H1 (cell line): ENCODE measurements at regions not wholly inside any gene's neighbourhood (a gene's known extent, or its start where the extent isn't known, plus 50 kb on each side); places are given as distances from the start of the nearest gene placed in this dataset.

ENCODE experiments used
- CTCF ChIA-PET: fragments of 300-600 bp; sonication (Branson Sonifier 250); formaldehyde crosslinking; loops from one replicate; lab custom pipeline; 2021; ENCODE audit not compliant: partially characterized antibody; lab: Charles Lee
- POLR2A ChIA-PET: fragments of 300-600 bp; sonication (Branson Sonifier 250); formaldehyde crosslinking; loops from one replicate; lab custom pipeline; 2021; ENCODE audit warnings: inconsistent platforms; ENCODE audit not compliant: partially characterized antibody; lab: Charles Lee
- DNase-seq, 2 experiments: peaks; one replicate each; pipeline versions ENCODE4 v3.0.0 to v3.0.0-alpha.2; 2010 to 2022; ENCODE audit warnings: low spot score in 2 of 2, low read depth in 1 of 2, mixed read lengths in 1 of 2
- FAIRE-seq: peaks from 2 replicates; lab custom pipeline; 2011; peaks lifted over from hg19 to GRCh38; lab: Jason Lieb, UNC
- H2AFZ ChIP-seq: 2 replicates; pipeline ENCODE4 v1.8.1; 2012; ENCODE audit warnings: low read length, inconsistent platforms
- H2AK5ac ChIP-seq: 2 replicates; pipeline ENCODE4 v1.6.1; 2013; ENCODE audit warnings: low read depth, low read length
- H2BK120ac ChIP-seq: replicated peaks from 2 replicates; pipeline ENCODE3; 2013; ENCODE audit warnings: low read depth, low read length, inconsistent platforms
- H2BK12ac ChIP-seq: 2 replicates; pipeline ENCODE4 v1.6.1; 2013; ENCODE audit warnings: low read depth, low read length
- H2BK15ac ChIP-seq: 2 replicates; pipeline ENCODE4 v1.6.1; 2013; ENCODE audit warnings: low read length
- H2BK20ac ChIP-seq: 2 replicates; pipeline ENCODE4 v1.6.1; 2013; ENCODE audit warnings: low read length
- H2BK5ac ChIP-seq: 2 replicates; pipeline ENCODE4 v1.6.1; 2013; ENCODE audit warnings: low read depth, low read length
- H3K14ac ChIP-seq: 2 replicates; pipeline ENCODE4 v1.6.1; 2013; ENCODE audit warnings: inconsistent platforms; ENCODE audit not compliant: insufficient read length
- H3K18ac ChIP-seq: 2 replicates; pipeline ENCODE4 v1.6.1; 2013; ENCODE audit warnings: low read length; ENCODE audit errors: extremely low read depth
- H3K23ac ChIP-seq: 2 replicates; pipeline ENCODE4 v1.6.1; 2013; ENCODE audit warnings: inconsistent platforms; ENCODE audit not compliant: insufficient read length
- H3K23me2 ChIP-seq: 2 replicates; pipeline ENCODE4 v1.6.1; 2013; ENCODE audit warnings: low read depth, low read length
- H3K27ac ChIP-seq: 2 replicates; pipeline ENCODE4 v1.6.1; 2011; ENCODE audit warnings: low read depth, low read length, inconsistent platforms
- H3K27me3 ChIP-seq, 4 experiments: replicated peaks in 1 of 4; 1 replicate in 1 of 4; 2 replicates in 3 of 4; pipeline versions ENCODE4 v1.6.1 to v1.8.1; 2011 to 2013; ENCODE audit warnings: low read length in 3 of 4, mild to moderate bottlenecking in 3 of 4, inconsistent platforms in 2 of 4, mixed read lengths in 2 of 4, moderate library complexity in 1 of 4; ENCODE audit not compliant: control insufficient read depth in 3 of 4, insufficient read depth in 3 of 4; ENCODE audit errors: extremely low read depth in 1 of 4
- H3K36me3 ChIP-seq, 4 experiments: 2 replicates each; pipeline versions ENCODE4 v1.6.1 to v1.8.1; 2011 to 2013; ENCODE audit warnings: mild to moderate bottlenecking in 4 of 4, low read length in 3 of 4, moderate library complexity in 2 of 4, control low read depth in 1 of 4, inconsistent platforms in 1 of 4; ENCODE audit not compliant: insufficient read depth in 4 of 4, control insufficient read depth in 2 of 4
- H3K4ac ChIP-seq: replicated peaks from 2 replicates; pipeline ENCODE3; 2013; ENCODE audit warnings: low read length, low read depth, mixed read lengths, inconsistent platforms; ENCODE audit not compliant: insufficient read length
- H3K4me1 ChIP-seq, 4 experiments: replicated peaks in 1 of 4; 1 replicate in 1 of 4; 2 replicates in 3 of 4; pipeline versions ENCODE4 v1.6.1 to v1.8.1; 2011 to 2013; ENCODE audit warnings: low read length in 3 of 4, inconsistent platforms in 2 of 4, mixed read lengths in 1 of 4; ENCODE audit not compliant: insufficient read depth in 4 of 4, control insufficient read depth in 3 of 4
- H3K4me2 ChIP-seq, 2 experiments: 2 replicates each; pipeline versions ENCODE4 v1.6.1 to v1.8.1; 2011 to 2013; ENCODE audit warnings: low read depth in 2 of 2, low read length in 2 of 2, control low read depth in 1 of 2, inconsistent platforms in 1 of 2, mild to moderate bottlenecking in 1 of 2; ENCODE audit not compliant: insufficient read depth in 1 of 2
- H3K4me3 ChIP-seq, 4 experiments: fragments of 200-600, 300-600 bp in 1 of 4; sonication (generic), shearing (Covaris generic), sonication (Bioruptor Twin) in 1 of 4; 2 replicates each; pipeline versions ENCODE4 v1.5.1 to v1.8.1; 2011 to 2016; ENCODE audit warnings: low read length in 4 of 4, low read depth in 3 of 4, control low read depth in 2 of 4, inconsistent platforms in 2 of 4, mild to moderate bottlenecking in 2 of 4, mixed read lengths in 1 of 4, moderate library complexity in 1 of 4; ENCODE audit not compliant: insufficient read depth in 2 of 4; ENCODE audit errors: extremely low read depth in 1 of 4
- H3K56ac ChIP-seq: replicated peaks from 2 replicates; pipeline ENCODE3; 2013; ENCODE audit warnings: low read depth, mild to moderate bottlenecking, mixed read lengths, low read length, inconsistent platforms; ENCODE audit not compliant: insufficient read length
- H3K79me1 ChIP-seq: 2 replicates; pipeline ENCODE4 v1.6.1; 2013; ENCODE audit warnings: low read depth, low read length, control low read depth
- H3K79me2 ChIP-seq, 2 experiments: 2 replicates each; pipeline versions ENCODE4 v1.6.1 to v1.8.1; 2012 to 2013; ENCODE audit warnings: low read length in 2 of 2, mild to moderate bottlenecking in 2 of 2, inconsistent platforms in 1 of 2; ENCODE audit not compliant: insufficient read depth in 2 of 2, control insufficient read depth in 1 of 2
- H3K9ac ChIP-seq, 4 experiments: replicated peaks in 1 of 4; 1 replicate in 1 of 4; 2 replicates in 3 of 4; pipeline versions ENCODE4 v1.6.1 to v1.8.1; 2011 to 2013; ENCODE audit warnings: low read depth in 3 of 4, low read length in 3 of 4, control low read depth in 2 of 4, mild to moderate bottlenecking in 2 of 4, moderate library complexity in 2 of 4, inconsistent platforms in 1 of 4; ENCODE audit errors: extremely low read depth in 1 of 4
- H3K9me3 ChIP-seq, 2 experiments: 2 replicates each; pipeline versions ENCODE4 v1.6.1 to v1.8.1; 2012 to 2013; ENCODE audit warnings: mild to moderate bottlenecking in 2 of 2, moderate library complexity in 2 of 2, control low read depth in 1 of 2, inconsistent platforms in 1 of 2, low read depth in 1 of 2, low read length in 1 of 2, mixed read lengths in 1 of 2; ENCODE audit not compliant: insufficient read depth in 2 of 2
- H4K20me1 ChIP-seq, 2 experiments: replicated peaks in 1 of 2; 2 replicates each; pipeline versions ENCODE3 to v1.8.1; 2011 to 2013; ENCODE audit warnings: inconsistent platforms in 2 of 2, low read length in 2 of 2, mild to moderate bottlenecking in 1 of 2; ENCODE audit not compliant: insufficient read depth in 2 of 2, control insufficient read depth in 1 of 2
- H4K5ac ChIP-seq: 2 replicates; pipeline ENCODE4 v1.6.1; 2013; ENCODE audit warnings: low read length, low read depth, mixed read lengths, inconsistent platforms; ENCODE audit not compliant: insufficient read length
- H4K8ac ChIP-seq: 2 replicates; pipeline ENCODE4 v1.8.0; 2013; ENCODE audit warnings: mild to moderate bottlenecking, moderate library complexity, low read length, inconsistent platforms; ENCODE audit not compliant: insufficient read depth; ENCODE audit errors: extremely low read depth
- H4K91ac ChIP-seq: replicated peaks from 2 replicates; pipeline ENCODE3; 2013; ENCODE audit warnings: low read length, mixed read lengths, inconsistent platforms; ENCODE audit not compliant: insufficient read length
- CHD2 ChIP-seq: IDR thresholded peaks from 2 replicates; pipeline ENCODE4 v1.6.1; 2012; ENCODE audit warnings: low read length, improper control_type of control experiment
- CTBP2 ChIP-seq: IDR thresholded peaks from 2 replicates; pipeline ENCODE4 v1.7.0; 2011; ENCODE audit warnings: borderline replicate concordance, mild to moderate bottlenecking, moderate library complexity, mixed read lengths, low read length; ENCODE audit not compliant: insufficient read depth, insufficient read length
- GTF2F1 ChIP-seq: IDR thresholded peaks from 2 replicates; pipeline ENCODE4 v1.6.1; 2012; ENCODE audit warnings: low read depth, low read length, improper control_type of control experiment, borderline replicate concordance
- RFX5 ChIP-seq: IDR thresholded peaks from 2 replicates; pipeline ENCODE4 v1.6.1; 2011; ENCODE audit warnings: low read depth, low read length, improper control_type of control experiment, borderline replicate concordance
- RNF2 ChIP-seq: fragments of 200-900, 300-1000 bp; sonication (generic); IDR thresholded peaks from 2 replicates; pipeline ENCODE4 v1.7.1; 2016; ENCODE audit warnings: borderline replicate concordance, low read depth, mild to moderate bottlenecking, antibody characterized with exemption, low read length; ENCODE audit not compliant: poor library complexity, severe bottlenecking; ENCODE audit errors: missing control alignments
- TAF1 ChIP-seq: IDR thresholded peaks from 2 replicates; pipeline ENCODE4 v1.6.1; 2011; ENCODE audit warnings: mild to moderate bottlenecking, low read depth, low read length
- TBP ChIP-seq: IDR thresholded peaks from 2 replicates; pipeline ENCODE4 v1.6.1; 2011; ENCODE audit warnings: low read depth, low read length, improper control_type of control experiment
- YY1 ChIP-seq: IDR thresholded peaks from 2 replicates; pipeline ENCODE4 v1.6.1; 2011; ENCODE audit warnings: low read depth, mild to moderate bottlenecking, low read length
- ZNF274 ChIP-seq: IDR thresholded peaks from 2 replicates; pipeline ENCODE4 v1.7.0; 2012; ENCODE audit warnings: low read length, borderline replicate concordance; ENCODE audit errors: extremely low read depth
- WGBS, 2 experiments: shearing (Covaris generic) in 1 of 2; methylation state at CpG; one replicate each; pipeline versions ENCODE4 v1.1.6 to v1.1.7; 2013 to 2015; ENCODE audit warnings: low lambda C conversion rate in 2 of 2, mixed read lengths in 2 of 2, inconsistent platforms in 1 of 2, low coverage in 1 of 2, missing lambda C conversion rate in 1 of 2; ENCODE audit not compliant: insufficient replicate concordance in 2 of 2, insufficient coverage in 1 of 2, insufficient read length in 1 of 2; ENCODE audit errors: extremely low coverage in 1 of 2, missing lambda C conversion rate in 1 of 2; 5-methylcytosine and 5-hydroxymethylcytosine counted together
- TF ChIP-seq, protein P1 (sequence below): IDR thresholded peaks from 2 replicates; pipeline ENCODE4 v1.6.1; 2011; ENCODE audit warnings: low read depth, mild to moderate bottlenecking, low read length; ENCODE audit not compliant: insufficient read depth
- TF ChIP-seq, protein P2 (sequence below): IDR thresholded peaks from 2 replicates; pipeline ENCODE4 v1.6.1; 2012; ENCODE audit warnings: inconsistent platforms

DNA sequence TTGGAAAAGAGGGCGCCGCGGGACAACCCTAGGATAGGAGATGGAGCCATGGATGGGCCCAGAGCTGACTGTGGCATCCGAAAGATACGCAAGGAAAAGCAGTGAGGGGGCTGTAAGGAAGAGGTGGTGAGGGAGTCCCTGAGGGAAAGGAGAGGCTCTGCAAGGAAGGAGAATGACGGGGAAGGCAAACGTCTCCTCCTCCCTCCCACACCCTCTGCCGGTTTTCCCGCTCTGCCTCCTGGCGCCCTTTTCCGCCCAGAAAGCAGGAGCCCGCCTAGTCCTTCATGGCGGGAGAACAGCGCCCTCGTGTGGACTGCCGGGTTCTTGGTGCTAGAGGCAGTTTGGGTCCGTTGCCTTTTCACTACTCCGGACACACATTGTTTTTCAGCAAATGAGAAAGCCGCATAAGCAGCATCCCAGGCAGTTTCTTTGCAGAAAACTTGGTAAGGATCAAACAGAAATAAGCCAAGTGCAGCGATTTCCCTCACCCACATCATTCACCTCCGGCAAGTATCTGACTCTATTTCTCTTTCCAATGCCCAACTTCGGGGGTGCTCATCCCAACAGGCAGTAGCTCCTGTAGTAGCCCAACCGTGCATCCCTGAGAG lies 200.4 kb downstream of the INO80D start:
- Histone ChIP-seq H2AFZ (no peak overlapping the region), H4K20me1 (no peaks in the 10 kb centered on the region), H4K91ac (peak overlapping the region; percentile 47), H3K23ac (no peak overlapping the region), H2BK120ac (no peak overlapping the region), H3K56ac (no peak overlapping the region), H2AK5ac (0 out of 2 replicates have a peak overlapping the region, but pooled peaks have one; percentile 43), H3K4ac (no peak overlapping the region), H3K36me3 (no peaks in the 10 kb centered on the region), H3K27ac (no peak overlapping the region), H4K5ac (no peak overlapping the region), H3K14ac (no peak overlapping the region), H3K9ac (no peak overlapping the region), H2BK12ac (no peak overlapping the region), H4K8ac (no peak overlapping the region), H3K23me2 (no peaks in the 10 kb centered on the region; the same call in 1 of the 2 replicates), H3K27me3 (no peaks in the 10 kb centered on the region), H2BK20ac (no peak overlapping the region), H3K4me1 (peaks cover 0 to 5% (median 0%) of the 10 kb centered on the region in 4 experiments; a peak in 2 of 7 replicates), H3K4me3 (no peak overlapping the region), H2BK5ac (no peak overlapping the region), H3K79me2 (no peaks in the 10 kb centered on the region), H2BK15ac (no peak overlapping the region), H3K9me3 (peaks cover 0 to 3% of the 10 kb centered on the region in 2 experiments; a peak in 1 of 4 replicates), H3K4me2 (peak overlapping the region in 1 of 2 experiments; percentile 19; a peak in 1 of 4 replicates), H3K79me1 (no peaks in the 10 kb centered on the region), H3K18ac (no peak overlapping the region)
- 39% methylated on average over 21 of the region's 23 CpGs; no CpG with 5 or more reads in 1 of the 2 experiments for WGBS, 2 experiments
- ChIA-PET POLR2A (no interaction called here), CTCF (interaction anchor here (0.5 to 7.5 kb wide), 37 partner anchors 12 to 1814 kb away, joined by 3 to 185 read pairs (median 4); no protein-coding TSS in a partner anchor)
- peak; percentile 89 for FAIRE-seq
- DNase-seq: peak; percentile 82 to 98
- TF ChIP-seq YY1 (peak; percentile 71), TAF1 (0 out of 2 replicates have a peak, but pooled peaks have one; percentile 16), CHD2 (no peak), GTF2F1 (no peak), TBP (peak; percentile 49; the same call in 1 of the 2 replicates), RFX5 (no peak), RNF2 (no peak), CTBP2 (no peak), ZNF274 (no peak)
- TF ChIP-seq, protein P1, sequence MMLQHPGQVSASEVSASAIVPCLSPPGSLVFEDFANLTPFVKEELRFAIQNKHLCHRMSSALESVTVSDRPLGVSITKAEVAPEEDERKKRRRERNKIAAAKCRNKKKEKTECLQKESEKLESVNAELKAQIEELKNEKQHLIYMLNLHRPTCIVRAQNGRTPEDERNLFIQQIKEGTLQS: 0 out of 2 replicates have a peak, but pooled peaks have one; percentile 47
- TF ChIP-seq, protein P2, sequence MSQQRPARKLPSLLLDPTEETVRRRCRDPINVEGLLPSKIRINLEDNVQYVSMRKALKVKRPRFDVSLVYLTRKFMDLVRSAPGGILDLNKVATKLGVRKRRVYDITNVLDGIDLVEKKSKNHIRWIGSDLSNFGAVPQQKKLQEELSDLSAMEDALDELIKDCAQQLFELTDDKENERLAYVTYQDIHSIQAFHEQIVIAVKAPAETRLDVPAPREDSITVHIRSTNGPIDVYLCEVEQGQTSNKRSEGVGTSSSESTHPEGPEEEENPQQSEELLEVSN: peak; percentile 96
